ENCODE measurements at regions not wholly inside any gene's neighbourhood (a gene's known extent, or its start where the extent isn't known, plus 50 kb on each side); places are given as distances from the start of the nearest gene placed in this dataset.

DNA sequence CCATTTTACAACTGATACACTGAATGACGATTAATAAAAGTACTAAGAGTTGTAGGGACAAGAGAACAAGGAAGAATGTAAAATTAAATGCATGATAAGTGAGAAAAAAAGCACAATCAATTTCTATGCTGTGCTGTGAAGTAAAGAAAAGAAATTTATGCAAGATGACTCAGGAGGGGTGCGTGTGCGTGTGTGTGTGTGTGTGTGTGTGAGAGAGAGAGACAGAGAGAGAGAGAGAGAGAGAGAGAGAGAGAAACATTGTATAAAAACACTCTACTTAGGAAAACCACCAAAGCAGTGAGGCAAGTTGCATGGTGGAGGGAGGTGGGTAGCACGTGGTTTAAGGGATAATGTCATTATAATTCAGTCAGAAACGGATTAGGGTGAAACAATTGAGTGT lies 580.8 kb upstream of the ALCAM start:
- Histone ChIP-seq H3K4me2 (ENCODE audit: control insufficient read depth, extremely low read depth, insufficient read depth, low read depth, low read length) (no peak overlapping the region), H3K4me1 (ENCODE audit: control insufficient read depth, extremely low read depth, insufficient read depth, low read length) (no peaks in the 10 kb centered on the region), H3K9ac (ENCODE audit: control insufficient read depth, extremely low read depth, insufficient read depth, low read length) (no peak overlapping the region), H3K27me3 (ENCODE audit: control insufficient read depth, extremely low read depth, insufficient read depth, low read length) (no peaks in the 10 kb centered on the region), H3K9me3 (ENCODE audit: control insufficient read depth, low read depth, low read length) (no peaks in the 10 kb centered on the region), H4K20me1 (ENCODE audit: control insufficient read depth, extremely low read depth, insufficient read depth, low read length) (no peaks in the 10 kb centered on the region), H3K27ac (ENCODE audit: control insufficient read depth, insufficient read depth, low read length) (no peak overlapping the region), H3K36me3 (ENCODE audit: control insufficient read depth in 2 of 2, extremely low read depth in 1 of 2, insufficient read depth in 2 of 2, low read length in 2 of 2) (no peaks in the 10 kb centered on the region), H2AFZ (ENCODE audit: control insufficient read depth, low read length) (no peak overlapping the region), H3K4me3 (ENCODE audit: control insufficient read depth in 2 of 3, extremely low read depth in 1 of 3, insufficient read depth in 2 of 3, low read depth in 1 of 3, low read length in 3 of 3) (no peak overlapping the region), H3K9me1 (ENCODE audit: control insufficient read depth, extremely low read depth, insufficient read depth, low read length) (no peaks in the 10 kb centered on the region), H3K79me2 (ENCODE audit: control insufficient read depth, insufficient read depth, low read length) (no peaks in the 10 kb centered on the region)
- TF ChIP-seq, protein P1, sequence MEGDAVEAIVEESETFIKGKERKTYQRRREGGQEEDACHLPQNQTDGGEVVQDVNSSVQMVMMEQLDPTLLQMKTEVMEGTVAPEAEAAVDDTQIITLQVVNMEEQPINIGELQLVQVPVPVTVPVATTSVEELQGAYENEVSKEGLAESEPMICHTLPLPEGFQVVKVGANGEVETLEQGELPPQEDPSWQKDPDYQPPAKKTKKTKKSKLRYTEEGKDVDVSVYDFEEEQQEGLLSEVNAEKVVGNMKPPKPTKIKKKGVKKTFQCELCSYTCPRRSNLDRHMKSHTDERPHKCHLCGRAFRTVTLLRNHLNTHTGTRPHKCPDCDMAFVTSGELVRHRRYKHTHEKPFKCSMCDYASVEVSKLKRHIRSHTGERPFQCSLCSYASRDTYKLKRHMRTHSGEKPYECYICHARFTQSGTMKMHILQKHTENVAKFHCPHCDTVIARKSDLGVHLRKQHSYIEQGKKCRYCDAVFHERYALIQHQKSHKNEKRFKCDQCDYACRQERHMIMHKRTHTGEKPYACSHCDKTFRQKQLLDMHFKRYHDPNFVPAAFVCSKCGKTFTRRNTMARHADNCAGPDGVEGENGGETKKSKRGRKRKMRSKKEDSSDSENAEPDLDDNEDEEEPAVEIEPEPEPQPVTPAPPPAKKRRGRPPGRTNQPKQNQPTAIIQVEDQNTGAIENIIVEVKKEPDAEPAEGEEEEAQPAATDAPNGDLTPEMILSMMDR (optimal IDR thresholded peaks at IDR 0.05 in 1 of 3, IDR thresholded peaks at IDR 0.05 in 1 of 3, conservative IDR thresholded peaks at IDR 0.05 in 1 of 3; ENCODE audit: extremely low read depth in 1 of 3, insufficient read depth in 2 of 3, low read length in 3 of 3) = no peak
- no peak for TF ChIP-seq EZH2 (IDR thresholded peaks at IDR 0.05; ENCODE audit: low read length)
- no peak for DNase-seq (ENCODE audit: low read depth, low spot score)
- no peak for FAIRE-seq
- dilution Hi-C loops (cut with MboI; ENCODE audit: extremely low pct_ligation_motif_present, low sequenced_read_pairs) = no loop called here

- TF ChIP-seq, protein P1 (optimal IDR thresholded peaks at IDR 0.05 in 1 of 3, IDR thresholded peaks at IDR 0.05 in 1 of 3, conservative IDR thresholded peaks at IDR 0.05 in 1 of 3; ENCODE audit: extremely low read depth in 1 of 3, insufficient read depth in 2 of 3, low read length in 3 of 3) = no peak
- TF ChIP-seq EZH2 (IDR thresholded peaks at IDR 0.05; ENCODE audit: low read length) = no peak
- Histone ChIP-seq H3K36me3 (ENCODE audit: control insufficient read depth in 2 of 2, extremely low read depth in 1 of 2, insufficient read depth in 2 of 2, low read length in 2 of 2) (no peaks in the 10 kb centered on the region), H3K9me1 (ENCODE audit: control insufficient read depth, extremely low read depth, insufficient read depth, low read length) (no peaks in the 10 kb centered on the region), H3K9me3 (ENCODE audit: control insufficient read depth, low read depth, low read length) (no peaks in the 10 kb centered on the region), H2AFZ (ENCODE audit: control insufficient read depth, low read length) (no peak overlapping the region), H3K4me2 (ENCODE audit: control insufficient read depth, extremely low read depth, insufficient read depth, low read depth, low read length) (no peak overlapping the region), H3K27ac (ENCODE audit: control insufficient read depth, insufficient read depth, low read length) (no peak overlapping the region), H3K4me3 (ENCODE audit: control insufficient read depth in 2 of 3, extremely low read depth in 1 of 3, insufficient read depth in 2 of 3, low read depth in 1 of 3, low read length in 3 of 3) (no peak overlapping the region), H4K20me1 (ENCODE audit: control insufficient read depth, extremely low read depth, insufficient read depth, low read length) (no peaks in the 10 kb centered on the region), H3K4me1 (ENCODE audit: control insufficient read depth, extremely low read depth, insufficient read depth, low read length) (no peaks in the 10 kb centered on the region), H3K79me2 (ENCODE audit: control insufficient read depth, insufficient read depth, low read length) (no peaks in the 10 kb centered on the region), H3K27me3 (ENCODE audit: control insufficient read depth, extremely low read depth, insufficient read depth, low read length) (no peaks in the 10 kb centered on the region), H3K9ac (ENCODE audit: control insufficient read depth, extremely low read depth, insufficient read depth, low read length) (no peak overlapping the region)
- no peak for DNase-seq (ENCODE audit: low read depth, low spot score)
- dilution Hi-C loops (cut with MboI; ENCODE audit: extremely low pct_ligation_motif_present, low sequenced_read_pairs) = no loop called here
- FAIRE-seq = no peak
Measured at GRCh38 chr3:104787306-104787705, 579.4 kb upstream of the ALCAM start.
